AG09319 (cell line): ENCODE measurements at regions not wholly inside any gene's neighbourhood (a gene's known extent, or its start where the extent isn't known, plus 50 kb on each side); places are given as distances from the start of the nearest gene placed in this dataset.
A peak's percentile ranks its signal among the peaks of the same experiment; 100 is the strongest.

Experiments used
- DNase-seq: peaks from one replicate; pipeline ENCODE4 v3.0.0-alpha.2; 2010; ENCODE audit warnings: low read depth; ENCODE audit errors: extremely low read depth
- CTCF ChIP-seq: IDR thresholded peaks from 2 replicates; pipeline ENCODE4 v1.5.1; 2011; ENCODE audit warnings: low read depth, mild to moderate bottlenecking, inconsistent platforms, low read length, moderate library complexity

- DNase-seq, result no peak
- TF ChIP-seq CTCF, result no peak
These were observed 154.3 kb downstream of the HMHB1 start for GRCh38 chr5:143966280-143966679.

GRCh38 chr5:143968071-143968878 lies 156.3 kb downstream of the HMHB1 start:
- peak; percentile 56 for DNase-seq
- peak; percentile 40 for TF ChIP-seq CTCF

GRCh38 chr5:143970159-143970558 lies 158.2 kb downstream of the HMHB1 start:
- no peak for TF ChIP-seq CTCF
- no peak for DNase-seq

GRCh38 chr5:143972068-143972467 lies 160.1 kb downstream of the HMHB1 start:
- TF ChIP-seq CTCF, result no peak
- DNase-seq, result no peak

- TF ChIP-seq CTCF, result no peak
- DNase-seq, result no peak
These were observed 164.1 kb downstream of the HMHB1 start for GRCh38 chr5:143976055-143976454.

- no peak for TF ChIP-seq CTCF
- no peak for DNase-seq
These were observed 166.0 kb downstream of the HMHB1 start for GRCh38 chr5:143977891-143978461.

- no peak for DNase-seq
- TF ChIP-seq CTCF, result no peak
These were observed 167.2 kb downstream of the HMHB1 start for GRCh38 chr5:143979044-143979690.
